Suppressor macrophage (primary cell): ENCODE measurements at regions not wholly inside any gene's neighbourhood (a gene's known extent, or its start where the extent isn't known, plus 50 kb on each side); places are given as distances from the start of the nearest gene placed in this dataset.

Source experiments
- DNase-seq, 4 experiments: peaks; one replicate each; pipeline ENCODE4 v3.0.0-alpha.2; 2020 to 2022

GRCh38 chr16:5709889-5710288, 612.3 kb upstream of the EEF2KMT start:
- peak in 1 of 4 experiments; percentile 2 for DNase-seq

GRCh38 chr16:5706211-5706610, 608.6 kb upstream of the EEF2KMT start:
- no peak for DNase-seq

- no peak for DNase-seq
These were observed 606.7 kb upstream of the EEF2KMT start for GRCh38 chr16:5704271-5704670.

GRCh38 chr16:5693426-5693825, 595.8 kb upstream of the EEF2KMT start:
- DNase-seq = no peak

GRCh38 chr16:5681966-5682365, 584.4 kb upstream of the EEF2KMT start:
- DNase-seq = no peak

GRCh38 chr16:5678371-5678770, 580.8 kb upstream of the EEF2KMT start:
- peak in 1 of 4 experiments; percentile 0 for DNase-seq

- DNase-seq = no peak
These were observed 573.8 kb upstream of the EEF2KMT start for GRCh38 chr16:5671421-5671820.

- no peak for DNase-seq
These were observed 572.6 kb upstream of the EEF2KMT start for GRCh38 chr16:5670198-5670597.

GRCh38 chr16:5668553-5668952, 571.0 kb upstream of the EEF2KMT start:
- DNase-seq = no peak

GRCh38 chr16:5665834-5666233, 568.2 kb upstream of the EEF2KMT start:
- no peak for DNase-seq

GRCh38 chr16:5653789-5654188, 556.2 kb upstream of the EEF2KMT start:
- DNase-seq = no peak

GRCh38 chr16:5653041-5653440, 555.4 kb upstream of the EEF2KMT start:
- no peak for DNase-seq

- DNase-seq = no peak
These were observed 552.5 kb upstream of the EEF2KMT start for GRCh38 chr16:5649762-5650743.

GRCh38 chr16:5647051-5647450, 549.5 kb upstream of the EEF2KMT start:
- no peak for DNase-seq

- no peak for DNase-seq
These were observed 546.4 kb upstream of the EEF2KMT start for GRCh38 chr16:5643855-5644531.

GRCh38 chr16:5642436-5642835, 544.8 kb upstream of the EEF2KMT start:
- no peak for DNase-seq

- DNase-seq = no peak
These were observed 544.4 kb upstream of the EEF2KMT start for GRCh38 chr16:5642011-5642410.

- no peak for DNase-seq
These were observed 543.3 kb upstream of the EEF2KMT start for GRCh38 chr16:5640883-5641282.

GRCh38 chr16:5639531-5639930, 541.9 kb upstream of the EEF2KMT start:
- no peak for DNase-seq

- no peak for DNase-seq
These were observed 537.7 kb upstream of the EEF2KMT start for GRCh38 chr16:5635331-5635730.

GRCh38 chr16:5634666-5635180, 537.1 kb upstream of the EEF2KMT start:
- no peak for DNase-seq

GRCh38 chr16:5633845-5634440, 536.3 kb upstream of the EEF2KMT start:
- peak; percentile 2 to 60 (median 17) for DNase-seq

GRCh38 chr16:5622234-5622884, 524.8 kb upstream of the EEF2KMT start:
- DNase-seq = no peak
